GM12873 (cell line): ENCODE measurements at regions not wholly inside any gene's neighbourhood (a gene's known extent, or its start where the extent isn't known, plus 50 kb on each side); places are given as distances from the start of the nearest gene placed in this dataset.

ENCODE experiments used
- CTCF ChIP-seq: IDR thresholded peaks from 2 replicates; pipeline ENCODE4 v1.5.1; 2012; ENCODE audit warnings: low read depth, mild to moderate bottlenecking, moderate library complexity, low read length, control low read depth; ENCODE audit not compliant: insufficient read depth; ENCODE audit errors: missing control alignments

GRCh38 chr6:134457941-134458340, 140.0 kb upstream of the SGK1 start:
- no peak for TF ChIP-seq CTCF

GRCh38 chr6:134456226-134456625, 138.3 kb upstream of the SGK1 start:
- no peak for TF ChIP-seq CTCF

GRCh38 chr6:134455319-134455718, 137.4 kb upstream of the SGK1 start:
- TF ChIP-seq CTCF, result no peak

DNA sequence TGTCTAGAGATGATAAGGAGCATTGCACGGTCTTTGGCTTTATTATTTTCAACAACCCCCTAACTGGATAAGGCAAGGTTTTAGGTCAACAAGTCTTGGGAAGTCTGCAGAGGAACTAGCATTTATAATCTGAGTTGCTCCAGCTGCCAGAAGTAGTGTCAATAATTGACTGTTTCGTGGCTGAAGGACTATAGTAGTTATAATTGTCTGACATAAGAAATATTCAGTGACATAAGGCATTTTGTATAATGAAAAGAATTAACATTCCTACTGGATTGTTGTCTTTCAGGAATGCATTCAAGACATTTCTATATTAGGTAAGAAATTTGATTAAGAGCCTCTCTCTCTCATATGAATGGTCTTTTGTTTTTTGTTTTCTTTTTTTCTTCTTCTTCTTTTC, 136.9 kb upstream of the SGK1 start:
- no peak for TF ChIP-seq CTCF

DNA sequence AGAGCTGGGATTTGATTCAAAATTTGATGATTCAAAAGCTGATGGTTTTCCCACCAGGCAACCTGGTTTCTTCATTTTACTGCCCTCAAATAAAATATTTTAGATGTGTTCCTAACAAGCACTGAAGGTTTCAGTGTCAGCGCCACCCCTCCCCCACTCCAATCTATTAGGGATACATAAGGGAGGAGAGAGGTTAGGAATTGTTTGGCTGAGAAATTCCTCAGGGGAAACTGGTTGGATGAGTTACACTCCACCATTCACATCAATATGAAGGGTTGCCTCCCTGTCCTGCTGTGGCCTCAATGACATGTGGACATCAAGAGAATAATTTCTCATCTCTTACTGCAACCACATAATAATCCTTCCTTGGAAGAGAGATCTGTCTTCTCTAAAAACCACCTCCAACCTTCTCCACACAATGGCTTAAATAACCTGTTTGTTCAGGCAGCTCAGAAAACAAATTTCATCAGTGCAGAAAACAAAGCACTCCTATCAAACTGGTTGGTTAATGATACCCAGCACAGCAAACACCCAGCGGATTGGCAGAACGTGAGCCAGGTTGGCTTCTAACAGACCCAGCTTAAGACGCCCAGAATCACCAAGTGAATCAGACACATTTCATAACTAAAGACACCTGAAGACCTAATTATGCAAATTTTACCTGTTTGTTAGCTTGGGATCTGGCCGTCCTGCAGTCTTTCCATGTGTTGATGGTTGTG, 136.0 kb upstream of the SGK1 start:
- TF ChIP-seq CTCF, result no peak

- no peak for TF ChIP-seq CTCF
These were observed 135.0 kb upstream of the SGK1 start for GRCh38 chr6:134452906-134453305.

DNA sequence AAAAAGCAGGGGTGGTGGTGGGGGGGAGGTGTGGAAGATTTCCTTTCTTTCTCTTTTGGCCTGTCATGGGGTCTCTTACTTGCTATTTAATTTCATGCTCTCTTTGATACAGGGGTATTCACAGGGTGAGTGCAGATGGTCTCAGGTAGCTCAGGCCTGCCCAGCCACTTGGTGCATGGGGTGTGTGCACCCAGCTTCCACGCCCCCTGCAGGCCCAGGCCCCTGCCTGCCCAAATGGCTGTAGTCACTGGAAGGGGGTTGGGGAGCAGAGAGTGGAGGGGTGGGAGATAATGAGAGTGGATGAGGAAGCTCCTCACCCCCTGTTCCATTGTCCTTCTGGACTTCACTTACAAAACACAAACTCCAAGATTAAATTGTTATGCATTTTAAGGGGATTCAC, 133.6 kb upstream of the SGK1 start:
- no peak for TF ChIP-seq CTCF
